Ovary (tissue), 3 donors: ENCODE measurements at regions not wholly inside any gene's neighbourhood (a gene's known extent, or its start where the extent isn't known, plus 50 kb on each side); places are given as distances from the start of the nearest gene placed in this dataset.

Source experiments
- EP300 ChIP-seq: sonication (generic); formaldehyde crosslinking; IDR thresholded peaks from one replicate; pipeline ENCODE4 v1.6.1; 2017; ENCODE audit warnings: antibody characterized with exemption
- POLR2A ChIP-seq: fragments of 450-650 bp; IDR thresholded peaks from one replicate; pipeline ENCODE4 v1.6.1; 2017; ENCODE audit warnings: antibody characterized with exemption, mild to moderate bottlenecking, moderate library complexity
- TF ChIP-seq, protein P1 (sequence below), 3 donors: fragments of 450-650 bp in 2 of 3; fragments of 200-600 bp in 1 of 3; IDR thresholded peaks; one replicate each; pipeline versions ENCODE4 v1.5.1 to v1.8.0; 2016 to 2022; ENCODE audit warnings: antibody characterized with exemption in 3 of 3, mild to moderate bottlenecking in 1 of 3
- donor health status: DM: no; HTN: no; CAD: no.

DNA sequence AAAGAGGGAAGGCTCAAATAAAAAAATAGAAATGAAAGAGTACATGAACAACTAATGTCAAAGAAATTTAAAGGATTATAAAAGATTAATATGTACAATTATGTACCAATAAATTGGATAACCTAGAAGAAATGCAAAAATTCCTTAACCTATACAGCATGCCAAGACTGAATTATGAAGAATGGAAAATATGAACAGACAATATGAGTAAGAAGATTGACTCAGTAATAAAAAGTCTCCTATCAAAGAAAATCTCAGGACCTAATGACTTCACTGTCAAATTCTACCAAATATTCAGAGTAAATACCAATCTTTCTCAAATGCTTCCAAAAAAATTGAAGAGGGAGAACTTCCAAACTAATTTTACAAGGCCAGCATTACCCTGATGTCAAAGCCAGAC is 120.2 kb upstream of the SPOPL start:
- TF ChIP-seq, protein P1, sequence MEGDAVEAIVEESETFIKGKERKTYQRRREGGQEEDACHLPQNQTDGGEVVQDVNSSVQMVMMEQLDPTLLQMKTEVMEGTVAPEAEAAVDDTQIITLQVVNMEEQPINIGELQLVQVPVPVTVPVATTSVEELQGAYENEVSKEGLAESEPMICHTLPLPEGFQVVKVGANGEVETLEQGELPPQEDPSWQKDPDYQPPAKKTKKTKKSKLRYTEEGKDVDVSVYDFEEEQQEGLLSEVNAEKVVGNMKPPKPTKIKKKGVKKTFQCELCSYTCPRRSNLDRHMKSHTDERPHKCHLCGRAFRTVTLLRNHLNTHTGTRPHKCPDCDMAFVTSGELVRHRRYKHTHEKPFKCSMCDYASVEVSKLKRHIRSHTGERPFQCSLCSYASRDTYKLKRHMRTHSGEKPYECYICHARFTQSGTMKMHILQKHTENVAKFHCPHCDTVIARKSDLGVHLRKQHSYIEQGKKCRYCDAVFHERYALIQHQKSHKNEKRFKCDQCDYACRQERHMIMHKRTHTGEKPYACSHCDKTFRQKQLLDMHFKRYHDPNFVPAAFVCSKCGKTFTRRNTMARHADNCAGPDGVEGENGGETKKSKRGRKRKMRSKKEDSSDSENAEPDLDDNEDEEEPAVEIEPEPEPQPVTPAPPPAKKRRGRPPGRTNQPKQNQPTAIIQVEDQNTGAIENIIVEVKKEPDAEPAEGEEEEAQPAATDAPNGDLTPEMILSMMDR (IDR thresholded peaks at IDR 0.05) = no peak
- TF ChIP-seq POLR2A = no peak
- TF ChIP-seq EP300 = no peak
